ENCODE measurements at regions not wholly inside any gene's neighbourhood (a gene's known extent, or its start where the extent isn't known, plus 50 kb on each side); places are given as distances from the start of the nearest gene placed in this dataset.
"Not testable (repeated sequence)": the region's sequence is repeated elsewhere in the genome, so short reads cannot be mapped to it uniquely, and the experiment has no call there.

GRCh38 chr19:5259750-5260149 is 80.9 kb downstream of the PTPRS start:
- DNase-seq (ENCODE audit: low read depth in 2 of 2), result no peak

- no peak for DNase-seq (ENCODE audit: low read depth in 2 of 2)
Observed at GRCh38 chr19:5257155-5258045, 83.2 kb downstream of the PTPRS start.

- DNase-seq (ENCODE audit: low read depth in 2 of 2), result no peak
Observed at GRCh38 chr19:5255602-5256231, 84.9 kb downstream of the PTPRS start.

GRCh38 chr19:5254944-5255343 is 85.7 kb downstream of the PTPRS start:
- no peak for DNase-seq (ENCODE audit: low read depth in 2 of 2)

GRCh38 chr19:5254543-5254942 is 86.1 kb downstream of the PTPRS start:
- DNase-seq (ENCODE audit: low read depth in 2 of 2), result no peak

- no peak for DNase-seq (ENCODE audit: low read depth in 2 of 2)
Observed at GRCh38 chr19:5253406-5254110, 87.1 kb downstream of the PTPRS start.

GRCh38 chr19:5251096-5252065 is 89.2 kb downstream of the PTPRS start:
- DNase-seq (ENCODE audit: low read depth in 2 of 2), result no peak

GRCh38 chr19:5250127-5250659 is 90.4 kb downstream of the PTPRS start:
- no peak for DNase-seq (ENCODE audit: low read depth in 2 of 2)

GRCh38 chr19:5249526-5249925 is 91.1 kb downstream of the PTPRS start:
- no peak for DNase-seq (ENCODE audit: low read depth in 2 of 2)

GRCh38 chr19:5247957-5248705 is 92.5 kb downstream of the PTPRS start:
- DNase-seq (ENCODE audit: low read depth in 2 of 2), result no peak

- DNase-seq (ENCODE audit: low read depth in 2 of 2), result peak; percentile 7 to 32
Observed at GRCh38 chr19:5246554-5247155, 94.0 kb downstream of the PTPRS start.

GRCh38 chr19:5245631-5246553 is 94.7 kb downstream of the PTPRS start:
- DNase-seq (ENCODE audit: low read depth in 2 of 2), result no peak

- DNase-seq (ENCODE audit: low read depth in 2 of 2), result no peak
Observed at GRCh38 chr19:5244351-5244750, 96.3 kb downstream of the PTPRS start.

- no peak for DNase-seq (ENCODE audit: low read depth in 2 of 2)
Observed at GRCh38 chr19:5243878-5244277, 96.7 kb downstream of the PTPRS start.

- not testable (repeated sequence) for DNase-seq (ENCODE audit: low read depth in 2 of 2)
Observed at GRCh38 chr19:5241896-5242295, 98.7 kb downstream of the PTPRS start.

GRCh38 chr19:5240011-5240410 is 100.6 kb downstream of the PTPRS start:
- DNase-seq (ENCODE audit: low read depth in 2 of 2), result no peak

- DNase-seq (ENCODE audit: low read depth in 2 of 2), result no peak
Observed at GRCh38 chr19:5238700-5239099, 101.9 kb downstream of the PTPRS start.

GRCh38 chr19:5237939-5238480 is 102.6 kb downstream of the PTPRS start:
- no peak for DNase-seq (ENCODE audit: low read depth in 2 of 2)
